GM18505 (cell line): ENCODE measurements at regions not wholly inside any gene's neighbourhood (a gene's known extent, or its start where the extent isn't known, plus 50 kb on each side); places are given as distances from the start of the nearest gene placed in this dataset.

Experiments
- ATAC-seq: cut with Tn5 transposase; IDR thresholded peaks from one replicate; pipeline ENCODE4 v1.9.1; 2021; ENCODE audit not compliant: unreplicated experiment
- POLR2A ChIP-seq: IDR thresholded peaks from 4 replicates; pipeline ENCODE4 v1.6.1; 2011; ENCODE audit warnings: borderline replicate concordance; ENCODE audit not compliant: insufficient read depth, insufficient read length; ENCODE audit errors: extremely low read depth

DNA sequence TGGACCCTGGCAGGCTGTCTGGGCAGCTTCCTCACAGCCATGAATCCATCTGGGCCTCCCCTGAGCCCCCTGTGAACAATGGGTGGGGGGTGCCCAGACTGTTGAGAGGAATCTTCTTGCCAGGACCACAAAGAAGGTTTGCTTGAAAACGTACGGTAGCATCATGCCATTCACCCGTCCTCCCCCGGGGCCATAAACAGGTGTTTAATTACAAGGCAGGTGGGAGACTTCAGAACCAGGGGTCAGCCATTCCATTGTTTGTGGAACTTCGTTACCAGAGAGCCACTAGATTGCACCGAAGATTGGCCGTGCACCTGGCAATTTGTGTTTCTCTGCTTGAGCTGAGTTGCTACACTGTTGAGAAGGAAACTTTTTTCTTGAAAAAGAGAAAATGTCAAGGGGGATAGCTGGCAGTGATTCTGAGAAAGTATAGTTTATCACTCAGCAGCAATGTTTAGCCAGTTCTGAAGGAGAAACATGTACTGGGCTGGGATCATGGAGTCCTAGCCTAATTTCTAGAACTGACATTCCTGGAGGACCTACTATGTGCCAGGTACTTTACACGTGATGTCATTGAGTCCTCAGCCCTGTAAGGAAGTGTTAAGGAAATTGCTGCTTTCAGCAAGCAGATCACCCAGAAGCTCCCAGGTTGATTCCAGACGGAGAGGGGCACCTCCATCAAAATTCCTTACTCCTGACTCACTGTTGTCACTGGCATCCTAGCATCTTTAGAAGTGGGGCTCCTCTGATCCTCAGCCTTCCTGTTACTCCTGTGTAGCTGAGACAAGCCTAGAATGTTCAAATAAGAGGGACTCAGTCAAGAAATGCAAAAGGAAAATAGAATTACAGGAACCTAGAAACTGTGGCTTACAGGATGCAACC lies 103.8 kb upstream of the UBE2E1 start:
- TF ChIP-seq POLR2A = no peak
- ATAC-seq = no peak

GRCh38 chr3:23704298-23704697 lies 101.5 kb upstream of the UBE2E1 start:
- no peak for ATAC-seq
- TF ChIP-seq POLR2A = no peak

DNA sequence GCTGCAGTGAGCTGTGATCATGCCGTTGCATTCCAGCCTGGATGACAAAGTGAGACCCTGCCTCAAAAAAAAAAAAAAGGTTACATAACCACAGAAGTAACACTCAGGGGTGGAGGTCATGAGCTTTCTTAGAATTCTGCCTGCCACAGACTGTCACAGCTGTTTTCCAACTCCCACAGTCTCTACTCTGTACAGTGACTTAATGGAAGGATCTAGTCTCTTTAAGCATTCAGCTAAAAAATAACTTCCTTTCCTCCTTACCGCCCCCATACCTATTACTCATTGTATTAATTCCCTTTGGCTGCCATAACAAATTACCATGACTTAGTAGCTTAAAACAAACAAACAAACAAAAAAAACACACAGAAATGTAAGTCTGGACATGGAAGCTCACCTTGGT lies 99.6 kb upstream of the UBE2E1 start:
- no peak for ATAC-seq
- no peak for TF ChIP-seq POLR2A

- TF ChIP-seq POLR2A = no peak
- no peak for ATAC-seq
Measured at GRCh38 chr3:23709987-23710386, 95.8 kb upstream of the UBE2E1 start.

GRCh38 chr3:23710555-23710954 lies 95.2 kb upstream of the UBE2E1 start:
- ATAC-seq = no peak
- no peak for TF ChIP-seq POLR2A

DNA sequence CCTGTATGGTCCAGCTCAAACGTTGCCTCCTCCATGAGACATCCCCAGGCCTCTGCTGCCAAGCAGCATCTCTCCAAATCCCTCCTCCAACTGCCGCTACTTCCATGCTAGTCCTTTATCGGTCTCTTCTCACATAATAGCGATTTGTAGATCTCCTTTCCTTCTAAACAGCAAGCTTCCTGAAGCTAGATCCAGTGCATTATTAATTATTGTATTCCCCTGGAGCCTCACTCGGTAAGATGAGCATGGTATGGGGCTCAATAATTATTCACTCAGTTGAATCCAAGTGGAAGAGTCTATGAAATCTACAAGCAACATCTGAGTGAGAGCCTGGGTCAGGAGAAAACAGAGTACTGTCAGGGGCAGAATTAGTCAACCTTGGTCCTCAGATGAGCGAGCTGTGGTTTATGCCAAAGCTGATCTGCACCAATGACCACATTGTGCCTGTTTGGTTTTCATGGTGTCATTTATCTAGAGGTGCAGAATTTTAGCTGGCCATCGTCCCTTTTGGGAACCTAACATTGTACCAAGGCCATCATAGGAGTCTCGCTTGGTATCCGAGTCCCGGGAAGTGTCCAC lies 93.8 kb upstream of the UBE2E1 start:
- no peak for TF ChIP-seq POLR2A
- peak; percentile 87 for ATAC-seq

DNA sequence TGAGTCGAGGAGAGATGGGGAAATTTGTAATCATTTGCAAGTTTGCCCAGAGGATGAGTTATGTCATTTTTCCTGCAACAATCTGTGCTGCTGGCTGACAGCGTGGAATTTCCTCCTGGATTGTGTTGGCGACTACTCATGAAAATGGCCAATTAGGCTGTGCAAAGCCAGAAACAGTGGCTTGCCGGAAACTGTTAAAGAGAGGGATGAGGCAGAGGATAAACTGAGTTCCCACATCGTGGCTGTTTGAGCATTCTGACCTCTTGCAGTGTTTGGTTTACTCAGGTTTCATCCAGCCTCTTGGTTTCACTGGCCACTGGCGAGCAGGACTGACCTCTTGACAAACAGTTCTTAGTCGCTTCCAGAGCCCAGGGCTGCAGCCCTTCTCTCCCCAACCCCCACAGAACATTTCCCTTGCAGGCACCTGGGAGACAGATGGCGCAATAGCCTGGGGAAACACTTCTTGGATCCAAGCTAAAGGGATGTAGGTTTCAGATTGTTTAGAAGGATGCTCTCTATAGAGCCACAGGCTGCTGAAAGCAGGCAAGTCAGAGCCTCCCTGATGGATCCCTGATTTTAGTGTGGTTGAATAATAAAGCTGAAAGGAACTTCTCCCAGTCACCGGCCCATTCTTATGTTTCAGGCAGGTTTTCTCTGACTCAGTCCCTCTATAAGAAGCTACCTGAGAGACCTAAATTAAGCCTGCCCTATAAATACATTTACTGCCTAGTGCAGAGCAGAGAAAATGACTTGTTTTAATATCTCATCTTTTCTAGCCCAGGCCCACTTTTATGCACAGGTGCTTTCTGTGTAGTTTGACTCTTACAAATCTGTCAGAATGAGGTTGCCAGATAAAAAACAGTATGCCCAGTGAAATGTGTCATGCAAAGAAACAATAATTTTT lies 92.8 kb upstream of the UBE2E1 start:
- ATAC-seq = no peak
- TF ChIP-seq POLR2A = no peak

DNA sequence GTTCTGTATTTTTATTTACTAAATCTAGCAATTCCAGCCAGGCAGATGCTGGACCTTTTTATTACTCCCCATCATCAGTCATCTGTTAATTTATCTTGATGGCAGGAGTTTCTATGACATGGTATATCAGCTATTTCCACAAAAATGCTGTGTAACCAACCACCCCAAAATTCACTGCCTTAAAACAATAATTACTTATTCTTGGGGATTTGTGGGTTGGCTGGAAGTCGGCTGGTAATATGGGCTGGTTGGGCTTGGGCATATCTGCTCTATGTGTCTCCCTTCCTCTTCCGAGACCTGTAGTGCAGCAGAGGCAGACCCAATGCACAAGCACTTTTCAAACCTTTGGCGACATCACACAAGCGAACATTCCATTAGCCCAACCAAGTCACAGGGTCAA lies 92.1 kb upstream of the UBE2E1 start:
- no peak for ATAC-seq
- no peak for TF ChIP-seq POLR2A

GRCh38 chr3:23720059-23720458 lies 85.7 kb upstream of the UBE2E1 start:
- TF ChIP-seq POLR2A = no peak
- no peak for ATAC-seq

DNA sequence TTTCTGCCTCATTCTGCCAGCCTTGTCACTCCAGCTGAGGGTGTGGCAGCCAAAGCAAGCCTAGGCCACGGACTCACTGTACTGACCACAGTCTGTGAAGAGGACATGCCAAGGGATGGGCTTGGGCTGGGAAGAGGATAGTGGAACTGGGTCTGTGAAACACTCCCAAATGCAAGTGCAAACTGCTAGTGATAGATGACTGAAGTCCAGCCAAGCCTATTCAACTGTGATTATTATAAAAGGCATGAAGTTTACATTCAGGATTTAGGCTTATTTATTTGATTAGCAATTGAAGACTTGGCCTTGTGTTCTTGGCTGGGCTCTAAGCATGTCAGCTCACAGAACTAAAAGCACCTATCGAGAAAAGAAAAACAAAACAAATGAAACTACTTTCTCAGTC lies 84.9 kb upstream of the UBE2E1 start:
- TF ChIP-seq POLR2A = no peak
- ATAC-seq = no peak

DNA sequence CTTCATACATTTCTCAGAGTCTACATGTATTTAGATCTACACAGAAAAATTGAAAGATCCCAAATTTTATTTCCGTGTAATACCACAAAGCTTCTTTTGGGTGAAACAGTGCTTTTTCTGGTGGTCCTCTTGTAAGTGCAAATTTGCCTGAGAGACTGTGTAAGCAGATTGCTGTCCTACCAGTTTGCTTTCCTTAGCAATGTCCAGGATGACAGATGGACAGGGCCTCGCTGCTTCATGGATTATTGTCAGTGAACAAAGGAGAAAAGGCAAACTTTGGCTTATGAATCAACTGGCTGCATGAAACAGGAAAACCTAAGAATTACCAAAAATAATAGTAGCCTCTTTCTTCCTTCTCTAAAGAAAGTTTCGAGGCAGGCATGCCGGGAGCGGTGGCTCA lies 82.6 kb upstream of the UBE2E1 start:
- no peak for ATAC-seq
- no peak for TF ChIP-seq POLR2A

DNA sequence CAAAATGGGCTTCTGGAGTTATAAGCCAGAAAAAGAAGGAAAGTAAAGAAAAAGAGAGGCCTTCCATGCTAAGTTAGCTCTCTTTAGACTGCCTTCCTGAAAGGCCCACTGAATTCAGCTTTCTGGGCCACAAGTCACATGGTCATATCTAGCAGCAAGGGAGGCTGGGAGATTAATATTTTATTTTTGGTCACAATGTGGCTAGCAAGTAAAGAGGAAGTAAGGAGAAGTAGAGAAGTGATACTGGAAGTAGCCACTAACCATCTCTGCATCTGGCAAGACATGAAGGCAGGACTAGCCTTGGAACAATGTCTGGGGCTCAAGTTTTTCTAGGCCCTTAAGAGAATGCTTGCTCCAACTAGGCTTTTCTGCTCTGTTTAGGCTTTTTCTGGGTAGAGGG lies 81.8 kb upstream of the UBE2E1 start:
- no peak for TF ChIP-seq POLR2A
- ATAC-seq = peak; percentile 46

DNA sequence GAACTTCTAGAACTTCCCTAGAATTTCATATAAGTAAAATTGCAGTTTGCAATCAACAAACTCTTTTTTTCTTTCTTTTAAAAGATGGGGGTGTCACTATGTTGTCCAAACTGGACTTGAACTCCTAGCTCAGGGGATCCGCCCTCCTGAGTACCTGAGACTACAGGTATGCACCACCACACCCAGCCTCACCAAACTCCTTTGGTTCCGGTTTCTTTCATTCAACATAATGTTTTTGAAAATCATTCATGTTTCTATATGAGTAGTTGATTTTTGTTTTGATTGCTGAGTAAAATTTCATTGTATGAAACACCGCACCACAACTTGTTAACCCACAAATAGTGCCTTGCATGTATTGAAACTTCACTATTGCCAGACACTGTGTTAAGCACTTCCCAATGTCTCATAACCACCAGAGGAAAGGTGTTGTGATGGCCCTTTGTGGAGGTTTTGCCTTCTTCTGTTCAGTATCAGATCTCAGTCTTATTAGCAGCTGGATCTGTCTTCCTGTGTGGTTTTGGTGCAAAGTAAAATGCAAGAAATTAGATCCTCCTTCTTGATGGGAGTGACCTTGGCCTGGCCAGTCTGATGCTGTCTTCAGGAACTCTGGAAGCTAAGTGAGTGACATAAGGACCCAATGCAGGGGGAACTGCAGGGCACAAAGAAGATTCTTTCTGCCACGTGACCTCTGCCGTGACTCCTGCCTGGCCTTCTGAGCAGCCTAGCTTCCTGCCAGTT lies 78.8 kb upstream of the UBE2E1 start:
- TF ChIP-seq POLR2A = no peak
- peak; percentile 80 for ATAC-seq
